ENCODE measurements at regions not wholly inside any gene's neighbourhood (a gene's known extent, or its start where the extent isn't known, plus 50 kb on each side); places are given as distances from the start of the nearest gene placed in this dataset.

GRCh38 chr5:111597491-111597890 lies 85.2 kb upstream of the STARD4 start:
- no peak for TF ChIP-seq CTCF (IDR thresholded peaks at IDR 0.05)
- no peak for TF ChIP-seq POLR2A (IDR thresholded peaks at IDR 0.05)

Measured in breast epithelium (tissue), 3 donors.